Loucy (cell line): ENCODE measurements at regions not wholly inside any gene's neighbourhood (a gene's known extent, or its start where the extent isn't known, plus 50 kb on each side); places are given as distances from the start of the nearest gene placed in this dataset.
"Not testable (repeated sequence)": the region's sequence is repeated elsewhere in the genome, so short reads cannot be mapped to it uniquely, and the experiment has no call there.

Experiments
- EZH2phosphoT487 ChIP-seq: fragments of 200-600 bp; IDR thresholded peaks from 2 replicates; pipeline ENCODE4 v1.6.1; 2018; ENCODE audit warnings: antibody characterized with exemption, mild to moderate bottlenecking, moderate library complexity, borderline replicate concordance
- TF ChIP-seq, protein P1 (sequence below): fragments of 200-600 bp; sonication (generic); conservative IDR thresholded peaks from 2 replicates; pipeline ENCODE4 v1.5.1; 2014; ENCODE audit warnings: mild to moderate bottlenecking, antibody characterized with exemption, low read length

GRCh38 chr5:13335026-13335425 lies 609.5 kb downstream of the DNAH5 start:
- TF ChIP-seq, protein P1, sequence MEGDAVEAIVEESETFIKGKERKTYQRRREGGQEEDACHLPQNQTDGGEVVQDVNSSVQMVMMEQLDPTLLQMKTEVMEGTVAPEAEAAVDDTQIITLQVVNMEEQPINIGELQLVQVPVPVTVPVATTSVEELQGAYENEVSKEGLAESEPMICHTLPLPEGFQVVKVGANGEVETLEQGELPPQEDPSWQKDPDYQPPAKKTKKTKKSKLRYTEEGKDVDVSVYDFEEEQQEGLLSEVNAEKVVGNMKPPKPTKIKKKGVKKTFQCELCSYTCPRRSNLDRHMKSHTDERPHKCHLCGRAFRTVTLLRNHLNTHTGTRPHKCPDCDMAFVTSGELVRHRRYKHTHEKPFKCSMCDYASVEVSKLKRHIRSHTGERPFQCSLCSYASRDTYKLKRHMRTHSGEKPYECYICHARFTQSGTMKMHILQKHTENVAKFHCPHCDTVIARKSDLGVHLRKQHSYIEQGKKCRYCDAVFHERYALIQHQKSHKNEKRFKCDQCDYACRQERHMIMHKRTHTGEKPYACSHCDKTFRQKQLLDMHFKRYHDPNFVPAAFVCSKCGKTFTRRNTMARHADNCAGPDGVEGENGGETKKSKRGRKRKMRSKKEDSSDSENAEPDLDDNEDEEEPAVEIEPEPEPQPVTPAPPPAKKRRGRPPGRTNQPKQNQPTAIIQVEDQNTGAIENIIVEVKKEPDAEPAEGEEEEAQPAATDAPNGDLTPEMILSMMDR: not testable (repeated sequence)
- not testable (repeated sequence) for TF ChIP-seq EZH2phosphoT487
